K562 (cell line): ENCODE measurements at regions not wholly inside any gene's neighbourhood (a gene's known extent, or its start where the extent isn't known, plus 50 kb on each side); places are given as distances from the start of the nearest gene placed in this dataset.
A peak's percentile ranks its signal among the peaks of the same experiment; 100 is the strongest.

ENCODE experiments used
- ATF3 ChIP-seq, 2 experiments: fragments of 450-650 bp in 1 of 2; sonication (generic) in 1 of 2; formaldehyde crosslinking in 1 of 2; IDR thresholded peaks in 1 of 2; conservative IDR thresholded peaks in 1 of 2; 2 replicates each; pipeline versions ENCODE4 v1.6.1 to v1.8.1; 2016 to 2023; ENCODE audit warnings: mild to moderate bottlenecking in 2 of 2, moderate library complexity in 2 of 2, inconsistent platforms in 1 of 2, missing genetic modification reagents in 1 of 2
- CREB1 ChIP-seq, 2 experiments: sonication (generic) in 1 of 2; formaldehyde crosslinking in 1 of 2; IDR thresholded peaks; 2 replicates each; pipeline versions ENCODE4 v1.6.1 to v1.8.0; 2012 to 2022; ENCODE audit warnings: inconsistent platforms in 1 of 2, mild to moderate bottlenecking in 1 of 2, missing genetic modification reagents in 1 of 2, moderate library complexity in 1 of 2
- HMGXB4 ChIP-seq: sonication (generic); formaldehyde crosslinking; IDR thresholded peaks from 2 replicates; pipeline ENCODE4 v1.8.1; 2023; ENCODE audit warnings: mild to moderate bottlenecking, missing genetic modification reagents
- KDM2B ChIP-seq: fragments of 250-450 bp; sonication (Bioruptor Pico); IDR thresholded peaks from 2 replicates; pipeline ENCODE4 v1.8.0; 2021; ENCODE audit warnings: mild to moderate bottlenecking, moderate library complexity
- NCOR1 ChIP-seq: fragments of 450-650 bp; IDR thresholded peaks from 2 replicates; pipeline ENCODE4 v1.6.1; 2016; ENCODE audit warnings: mild to moderate bottlenecking, moderate library complexity
- SRSF3 ChIP-seq: fragments of 200-400 bp; formaldehyde crosslinking; IDR thresholded peaks from 2 replicates; pipeline ENCODE4 v1.6.1; 2016; ENCODE audit warnings: mild to moderate bottlenecking, low read length, moderate library complexity; ENCODE audit not compliant: insufficient read depth
- ZC3H11A ChIP-seq: IDR thresholded peaks from 2 replicates; pipeline ENCODE4 v1.6.1; 2012; ENCODE audit warnings: low read depth, low read length, improper control_type of control experiment
- ZNF280A ChIP-seq: fragments of 450-650 bp; IDR thresholded peaks from 2 replicates; pipeline ENCODE4 v1.6.1; 2018; ENCODE audit warnings: mild to moderate bottlenecking, low read depth; ENCODE audit not compliant: partially characterized antibody
- ZNF316 ChIP-seq: fragments of 450-650 bp; IDR thresholded peaks from 2 replicates; pipeline ENCODE4 v1.6.1; 2016
- ZNF586 ChIP-seq: fragments of 450-650 bp; formaldehyde crosslinking; conservative IDR thresholded peaks from 2 replicates; pipeline ENCODE4 v1.4.0; 2020; ENCODE audit warnings: mild to moderate bottlenecking, moderate library complexity
- ZNF695 ChIP-seq: fragments of 450-650 bp; formaldehyde crosslinking; IDR thresholded peaks from 2 replicates; pipeline ENCODE4 v1.4.0; 2020; ENCODE audit warnings: mild to moderate bottlenecking, moderate library complexity
- TF ChIP-seq, protein P1 (sequence below): IDR thresholded peaks from 2 replicates; pipeline ENCODE4 v1.6.1; 2016; ENCODE audit warnings: missing genetic modification characterization, missing compliant biosample characterization
- TF ChIP-seq, protein P2 (sequence below), 2 experiments: fragments of 200-800 bp in 1 of 2; sonication (Bioruptor generic) in 1 of 2; sonication (generic) in 1 of 2; formaldehyde crosslinking in 1 of 2; IDR thresholded peaks in 1 of 2; conservative IDR thresholded peaks in 1 of 2; 2 replicates each; pipeline versions ENCODE4 v1.5.0 to v1.6.1; 2016 to 2020; ENCODE audit warnings: missing compliant biosample characterization in 1 of 2, missing genetic modification characterization in 1 of 2, missing genetic modification reagents in 1 of 2
- TF ChIP-seq, protein P3 (sequence below), 2 experiments: fragments of 450-650 bp; IDR thresholded peaks; 2 replicates each; pipeline ENCODE4 v1.6.1; 2018; ENCODE audit warnings: mild to moderate bottlenecking in 2 of 2, low read depth in 1 of 2; ENCODE audit not compliant: partially characterized antibody in 2 of 2

DNA sequence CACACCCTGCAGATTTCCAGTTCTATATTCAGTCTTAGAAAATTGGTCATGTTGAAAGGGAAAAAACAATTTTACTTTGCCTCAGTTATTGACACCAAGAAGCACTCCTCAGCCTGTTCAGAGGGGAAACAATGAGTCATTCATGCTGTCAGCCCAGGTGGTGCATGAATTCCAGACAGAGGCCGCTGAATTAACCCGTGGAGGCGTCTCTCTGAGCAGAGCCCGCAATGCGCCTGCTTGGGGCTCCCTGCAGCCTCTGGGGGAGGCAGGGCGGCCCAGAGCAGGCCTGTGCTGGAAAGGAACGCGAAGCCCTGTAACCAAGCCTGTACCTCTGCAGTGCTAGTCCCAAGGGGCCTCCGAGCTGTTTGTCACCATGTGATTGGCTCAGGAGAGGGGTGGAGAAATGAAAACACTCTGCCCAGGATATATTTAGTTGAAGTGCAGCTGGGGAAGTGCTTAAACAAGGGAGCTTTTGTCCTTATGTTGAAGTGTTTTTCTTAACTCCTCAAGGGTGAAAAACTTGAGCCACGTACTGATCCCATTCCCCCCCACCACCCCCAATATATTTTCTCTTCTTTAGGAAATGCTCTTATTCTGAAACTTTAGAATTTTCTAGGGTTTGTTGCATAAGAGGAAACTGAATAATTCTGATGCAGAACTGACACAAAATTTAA, 68.3 kb upstream of the CHD2 start (continued):
- TF ChIP-seq ZNF695 (CRISPR knock-in tag) (no peak), SRSF3 (no peak), ZNF316 (no peak), ATF3 (IDR thresholded peaks at IDR 0.05) (peak; percentile 98), ATF3 (CRISPR knock-in tag; conservative IDR thresholded peaks at IDR 0.05) (peak; percentile 97), KDM2B (CRISPR knock-in tag) (no peak), ZNF280A (no peak), NCOR1 (peak; percentile 17; the same call in 1 of the 2 replicates), CREB1 (IDR thresholded peaks at IDR 0.05) (peak; percentile 2; the same call in 1 of the 2 replicates), CREB1 (CRISPR knock-in tag; IDR thresholded peaks at IDR 0.05) (peak; percentile 54; the same call in 1 of the 2 replicates), ZC3H11A (no peak), HMGXB4 (CRISPR knock-in tag) (no peak), ZNF586 (CRISPR knock-in tag) (no peak)
- TF ChIP-seq, protein P1, sequence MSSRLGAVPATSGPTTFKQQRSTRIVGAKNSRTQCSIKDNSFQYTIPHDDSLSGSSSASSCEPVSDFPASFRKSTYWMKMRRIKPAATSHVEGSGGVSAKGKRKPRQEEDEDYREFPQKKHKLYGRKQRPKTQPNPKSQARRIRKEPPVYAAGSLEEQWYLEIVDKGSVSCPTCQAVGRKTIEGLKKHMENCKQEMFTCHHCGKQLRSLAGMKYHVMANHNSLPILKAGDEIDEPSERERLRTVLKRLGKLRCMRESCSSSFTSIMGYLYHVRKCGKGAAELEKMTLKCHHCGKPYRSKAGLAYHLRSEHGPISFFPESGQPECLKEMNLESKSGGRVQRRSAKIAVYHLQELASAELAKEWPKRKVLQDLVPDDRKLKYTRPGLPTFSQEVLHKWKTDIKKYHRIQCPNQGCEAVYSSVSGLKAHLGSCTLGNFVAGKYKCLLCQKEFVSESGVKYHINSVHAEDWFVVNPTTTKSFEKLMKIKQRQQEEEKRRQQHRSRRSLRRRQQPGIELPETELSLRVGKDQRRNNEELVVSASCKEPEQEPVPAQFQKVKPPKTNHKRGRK (tag), result no peak
- TF ChIP-seq, protein P2, sequence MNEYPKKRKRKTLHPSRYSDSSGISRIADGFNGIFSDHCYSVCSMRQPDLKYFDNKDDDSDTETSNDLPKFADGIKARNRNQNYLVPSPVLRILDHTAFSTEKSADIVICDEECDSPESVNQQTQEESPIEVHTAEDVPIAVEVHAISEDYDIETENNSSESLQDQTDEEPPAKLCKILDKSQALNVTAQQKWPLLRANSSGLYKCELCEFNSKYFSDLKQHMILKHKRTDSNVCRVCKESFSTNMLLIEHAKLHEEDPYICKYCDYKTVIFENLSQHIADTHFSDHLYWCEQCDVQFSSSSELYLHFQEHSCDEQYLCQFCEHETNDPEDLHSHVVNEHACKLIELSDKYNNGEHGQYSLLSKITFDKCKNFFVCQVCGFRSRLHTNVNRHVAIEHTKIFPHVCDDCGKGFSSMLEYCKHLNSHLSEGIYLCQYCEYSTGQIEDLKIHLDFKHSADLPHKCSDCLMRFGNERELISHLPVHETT (CRISPR knock-in tag; conservative IDR thresholded peaks at IDR 0.05 in 1 of 2, IDR thresholded peaks at IDR 0.05 in 1 of 2), result peak in 1 of 2 experiments; percentile 76; a peak in 2 of 4 replicates
- TF ChIP-seq, protein P3, sequence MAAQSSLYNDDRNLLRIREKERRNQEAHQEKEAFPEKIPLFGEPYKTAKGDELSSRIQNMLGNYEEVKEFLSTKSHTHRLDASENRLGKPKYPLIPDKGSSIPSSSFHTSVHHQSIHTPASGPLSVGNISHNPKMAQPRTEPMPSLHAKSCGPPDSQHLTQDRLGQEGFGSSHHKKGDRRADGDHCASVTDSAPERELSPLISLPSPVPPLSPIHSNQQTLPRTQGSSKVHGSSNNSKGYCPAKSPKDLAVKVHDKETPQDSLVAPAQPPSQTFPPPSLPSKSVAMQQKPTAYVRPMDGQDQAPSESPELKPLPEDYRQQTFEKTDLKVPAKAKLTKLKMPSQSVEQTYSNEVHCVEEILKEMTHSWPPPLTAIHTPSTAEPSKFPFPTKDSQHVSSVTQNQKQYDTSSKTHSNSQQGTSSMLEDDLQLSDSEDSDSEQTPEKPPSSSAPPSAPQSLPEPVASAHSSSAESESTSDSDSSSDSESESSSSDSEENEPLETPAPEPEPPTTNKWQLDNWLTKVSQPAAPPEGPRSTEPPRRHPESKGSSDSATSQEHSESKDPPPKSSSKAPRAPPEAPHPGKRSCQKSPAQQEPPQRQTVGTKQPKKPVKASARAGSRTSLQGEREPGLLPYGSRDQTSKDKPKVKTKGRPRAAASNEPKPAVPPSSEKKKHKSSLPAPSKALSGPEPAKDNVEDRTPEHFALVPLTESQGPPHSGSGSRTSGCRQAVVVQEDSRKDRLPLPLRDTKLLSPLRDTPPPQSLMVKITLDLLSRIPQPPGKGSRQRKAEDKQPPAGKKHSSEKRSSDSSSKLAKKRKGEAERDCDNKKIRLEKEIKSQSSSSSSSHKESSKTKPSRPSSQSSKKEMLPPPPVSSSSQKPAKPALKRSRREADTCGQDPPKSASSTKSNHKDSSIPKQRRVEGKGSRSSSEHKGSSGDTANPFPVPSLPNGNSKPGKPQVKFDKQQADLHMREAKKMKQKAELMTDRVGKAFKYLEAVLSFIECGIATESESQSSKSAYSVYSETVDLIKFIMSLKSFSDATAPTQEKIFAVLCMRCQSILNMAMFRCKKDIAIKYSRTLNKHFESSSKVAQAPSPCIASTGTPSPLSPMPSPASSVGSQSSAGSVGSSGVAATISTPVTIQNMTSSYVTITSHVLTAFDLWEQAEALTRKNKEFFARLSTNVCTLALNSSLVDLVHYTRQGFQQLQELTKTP (IDR thresholded peaks at IDR 0.05; ENCODE audit: low read depth in 1 of 2, partially characterized antibody in 2 of 2), result peak in 1 of 2 experiments; percentile 63
